GM20000 (cell line): ENCODE measurements at regions not wholly inside any gene's neighbourhood (a gene's known extent, or its start where the extent isn't known, plus 50 kb on each side); places are given as distances from the start of the nearest gene placed in this dataset.
"Not testable (repeated sequence)": the region's sequence is repeated elsewhere in the genome, so short reads cannot be mapped to it uniquely, and the experiment has no call there.

Source experiments
- DNase-seq: peaks from one replicate; pipeline ENCODE4 v3.0.0; 2012; ENCODE audit warnings: low spot score
- CTCF ChIP-seq: IDR thresholded peaks from 2 replicates; pipeline ENCODE4 v1.5.1; 2012; ENCODE audit warnings: mild to moderate bottlenecking, control low read depth; ENCODE audit errors: extremely low read depth, missing control alignments

- no peak for TF ChIP-seq CTCF
- no peak for DNase-seq
These were observed 1219.4 kb downstream of the TYW1 start for GRCh38 chr7:68216051-68216450.

DNA sequence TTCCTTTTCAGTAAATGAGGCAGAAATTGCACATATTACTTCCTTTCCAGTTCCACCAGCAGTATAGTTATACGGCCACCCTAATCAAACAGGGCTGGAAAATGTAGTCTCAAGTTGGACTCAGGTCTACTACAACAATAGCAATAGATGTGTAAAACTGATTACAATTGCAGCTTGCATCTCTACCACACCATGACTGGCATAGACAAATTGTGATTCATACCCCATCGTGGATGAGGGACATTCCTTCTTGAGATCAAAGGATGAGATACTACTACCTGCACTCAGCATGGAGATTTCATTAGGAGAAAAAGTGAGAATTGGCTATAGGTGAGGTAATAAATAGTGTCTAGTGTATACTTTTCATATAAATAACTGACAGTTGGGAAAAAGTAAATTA lies 1220.8 kb downstream of the TYW1 start:
- TF ChIP-seq CTCF = no peak
- DNase-seq = no peak

DNA sequence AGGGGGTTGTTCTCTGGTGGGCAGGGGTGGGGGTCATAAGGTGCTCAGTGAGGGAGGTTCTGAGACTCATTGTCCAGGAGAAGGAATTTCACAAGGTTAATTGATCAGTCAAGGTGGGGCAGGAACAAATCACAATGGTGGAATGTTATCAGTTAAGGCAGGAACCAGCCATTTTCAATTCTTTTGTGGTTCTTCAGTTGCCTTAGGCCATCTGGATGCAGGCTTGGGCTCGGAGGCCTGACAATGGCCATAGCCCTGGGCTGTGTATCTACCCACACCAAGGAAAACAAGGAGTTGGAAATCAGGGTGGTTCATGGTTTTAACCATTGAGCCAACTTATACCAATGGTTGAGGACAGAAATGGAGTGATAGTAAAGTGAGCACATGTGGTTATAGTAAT lies 1221.8 kb downstream of the TYW1 start:
- no peak for DNase-seq
- no peak for TF ChIP-seq CTCF

- no peak for DNase-seq
- TF ChIP-seq CTCF = no peak
These were observed 1225.7 kb downstream of the TYW1 start for GRCh38 chr7:68222311-68222710.

- no peak for DNase-seq
These were observed 1227.6 kb downstream of the TYW1 start for GRCh38 chr7:68224041-68224741.

GRCh38 chr7:68231011-68231410 lies 1234.4 kb downstream of the TYW1 start:
- DNase-seq = not testable (repeated sequence)

More at GRCh38 chr7:68224041-68224741, 1227.6 kb downstream of the TYW1 start:
- no peak for TF ChIP-seq CTCF

DNA sequence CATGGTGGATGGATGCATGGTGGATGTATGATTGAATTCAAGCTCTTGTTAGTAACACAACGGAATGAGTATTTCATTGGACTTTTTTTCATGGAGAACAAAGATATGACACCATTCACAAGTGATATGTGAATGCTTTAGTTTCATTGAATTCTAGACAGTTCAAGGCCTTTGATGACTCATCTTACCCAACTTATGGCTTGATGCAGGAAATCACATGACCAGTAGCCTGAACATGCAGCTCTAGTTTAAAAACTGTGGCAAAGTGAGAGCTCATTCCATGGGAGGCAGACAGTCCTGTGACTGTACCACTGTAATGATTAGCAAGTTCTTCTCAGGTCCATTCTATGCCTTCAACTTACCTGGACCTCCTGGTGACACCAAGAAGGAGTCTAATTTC lies 1239.3 kb downstream of the TYW1 start:
- TF ChIP-seq CTCF = no peak
- no peak for DNase-seq

GRCh38 chr7:68238204-68238805 lies 1241.7 kb downstream of the TYW1 start:
- DNase-seq = no peak

More at GRCh38 chr7:68238204-68238805, 1241.7 kb downstream of the TYW1 start:
- TF ChIP-seq CTCF = no peak
